Caco-2 (cell line): ENCODE measurements at regions not wholly inside any gene's neighbourhood (a gene's known extent, or its start where the extent isn't known, plus 50 kb on each side); places are given as distances from the start of the nearest gene placed in this dataset.

Experiments
- BruUV-seq: library from RNA; stranded (reverse); fragments of 400-500 nt; replicated peaks from 2 replicates; lab custom pipeline; 2021; lab: Mats Ljungman, UMichigan
- CTCF ChIA-PET: fragments of 300-600 bp; sonication (Branson Sonifier 250); formaldehyde crosslinking; loops from one replicate; lab custom pipeline; 2022; ENCODE audit warnings: antibody characterized with exemption; lab: Charles Lee
- POLR2A ChIA-PET: fragments of 300-600 bp; sonication (Branson Sonifier 250); formaldehyde crosslinking; loops from one replicate; lab custom pipeline; 2022; ENCODE audit warnings: antibody characterized with exemption; lab: Charles Lee
- DNase-seq, 2 experiments: peaks; one replicate each; pipeline versions ENCODE4 v3.0.0 to v3.0.0-alpha.2; 2020 to 2022
- H3K27me3 ChIP-seq: replicated peaks from 2 replicates; pipeline ENCODE4 v1.6.0; 2011; ENCODE audit warnings: low read length; ENCODE audit not compliant: control insufficient read depth, insufficient read depth
- H3K36me3 ChIP-seq: 2 replicates; pipeline ENCODE4 v1.5.1; 2011; ENCODE audit warnings: low read length; ENCODE audit not compliant: control insufficient read depth, insufficient read depth
- H3K4me1 ChIP-seq: fragments of 250-450 bp; sonication (Bioruptor Pico); 2 replicates; pipeline ENCODE4 v1.5.1; 2020; ENCODE audit warnings: mild to moderate bottlenecking
- H3K4me3 ChIP-seq: 2 replicates; pipeline ENCODE4 v1.5.1; 2011; ENCODE audit warnings: low read depth, mild to moderate bottlenecking, control low read depth, low read length
- H3K9me3 ChIP-seq: fragments of 250-450 bp; sonication (Bioruptor Pico); 2 replicates; pipeline ENCODE4 v1.5.1; 2020; ENCODE audit warnings: mild to moderate bottlenecking, moderate library complexity
- H3K27ac Mint-ChIP-seq: one replicate; pipeline ENCODE4 v1.8.0; 2022; ENCODE audit warnings: mixed read lengths; ENCODE audit not compliant: unreplicated experiment
- H3K27me3 Mint-ChIP-seq: one replicate; pipeline ENCODE4 v1.8.0; 2022; ENCODE audit warnings: mixed read lengths; ENCODE audit not compliant: insufficient read depth, unreplicated experiment
- H3K36me3 Mint-ChIP-seq: one replicate; pipeline ENCODE4 v1.8.0; 2022; ENCODE audit warnings: mild to moderate bottlenecking, mixed read lengths; ENCODE audit not compliant: insufficient read depth, unreplicated experiment
- H3K4me1 Mint-ChIP-seq: one replicate; pipeline ENCODE4 v1.8.0; 2022; ENCODE audit warnings: low read depth, mixed read lengths; ENCODE audit not compliant: unreplicated experiment
- H3K4me3 Mint-ChIP-seq: one replicate; pipeline ENCODE4 v1.8.0; 2022; ENCODE audit warnings: mild to moderate bottlenecking, moderate library complexity, mixed read lengths; ENCODE audit not compliant: unreplicated experiment
- H3K9me3 Mint-ChIP-seq: one replicate; pipeline ENCODE4 v1.8.0; 2022; ENCODE audit warnings: mixed read lengths; ENCODE audit not compliant: unreplicated experiment
- intact Hi-C: fragments of 100-400 bp; cut with micrococcal nuclease; formaldehyde crosslinking; loops from one replicate; pipeline ENCODE4 v1.10.0; 2022; ENCODE audit not compliant: unreplicated experiment
- TF ChIP-seq, protein P1 (sequence below), 2 experiments: fragments of 200-600 bp in 1 of 2; IDR thresholded peaks; 1 replicate in 1 of 2; 2 replicates in 1 of 2; pipeline versions ENCODE4 v1.5.1 to v1.8.0; 2011 to 2022; ENCODE audit warnings: antibody characterized with exemption in 1 of 2, control low read depth in 1 of 2, inconsistent platforms in 1 of 2, low read depth in 1 of 2, low read length in 1 of 2, mild to moderate bottlenecking in 1 of 2, moderate library complexity in 1 of 2; ENCODE audit not compliant: insufficient read depth in 1 of 2, severe bottlenecking in 1 of 2, unreplicated experiment in 1 of 2

DNA sequence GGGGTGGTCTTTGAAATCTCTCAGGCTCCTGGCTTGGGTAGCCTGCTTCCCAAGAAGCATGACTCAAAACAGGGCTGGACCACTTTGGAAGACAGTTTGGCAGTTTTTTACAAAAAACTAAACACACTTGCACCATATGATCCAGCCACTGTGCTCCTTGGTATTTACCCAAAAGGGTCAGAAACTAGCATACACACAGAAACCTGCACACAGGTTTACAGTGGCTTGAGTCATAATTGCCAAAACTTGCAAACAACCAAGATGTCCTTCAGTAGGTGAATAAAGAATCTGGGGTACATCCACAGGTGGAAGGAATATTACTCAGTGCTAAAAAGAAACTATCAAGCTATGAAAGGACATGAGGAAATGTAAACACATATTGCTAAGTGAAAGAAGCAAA lies 323.2 kb upstream of the CDH5 start:
- H3K36me3 ChIP-seq = no peaks in the 10 kb centered on the region
- intact Hi-C loops = no loop called here
- Mint-ChIP-seq H3K4me3 (no peak overlapping the region), H3K27ac (no peak overlapping the region), H3K4me1 (no peaks in the 10 kb centered on the region), H3K9me3 (no peaks in the 10 kb centered on the region), H3K27me3 (peaks cover 18% of the 10 kb centered on the region), H3K36me3 (no peaks in the 10 kb centered on the region)
- ChIA-PET POLR2A (no interaction called here), CTCF (no interaction called here)
- H3K4me3 ChIP-seq = no peak overlapping the region
- H3K4me1 ChIP-seq = no peaks in the 10 kb centered on the region
- BruUV-seq = no TSS peak
- H3K9me3 ChIP-seq = no peaks in the 10 kb centered on the region
- no peak for DNase-seq
- TF ChIP-seq, protein P1, sequence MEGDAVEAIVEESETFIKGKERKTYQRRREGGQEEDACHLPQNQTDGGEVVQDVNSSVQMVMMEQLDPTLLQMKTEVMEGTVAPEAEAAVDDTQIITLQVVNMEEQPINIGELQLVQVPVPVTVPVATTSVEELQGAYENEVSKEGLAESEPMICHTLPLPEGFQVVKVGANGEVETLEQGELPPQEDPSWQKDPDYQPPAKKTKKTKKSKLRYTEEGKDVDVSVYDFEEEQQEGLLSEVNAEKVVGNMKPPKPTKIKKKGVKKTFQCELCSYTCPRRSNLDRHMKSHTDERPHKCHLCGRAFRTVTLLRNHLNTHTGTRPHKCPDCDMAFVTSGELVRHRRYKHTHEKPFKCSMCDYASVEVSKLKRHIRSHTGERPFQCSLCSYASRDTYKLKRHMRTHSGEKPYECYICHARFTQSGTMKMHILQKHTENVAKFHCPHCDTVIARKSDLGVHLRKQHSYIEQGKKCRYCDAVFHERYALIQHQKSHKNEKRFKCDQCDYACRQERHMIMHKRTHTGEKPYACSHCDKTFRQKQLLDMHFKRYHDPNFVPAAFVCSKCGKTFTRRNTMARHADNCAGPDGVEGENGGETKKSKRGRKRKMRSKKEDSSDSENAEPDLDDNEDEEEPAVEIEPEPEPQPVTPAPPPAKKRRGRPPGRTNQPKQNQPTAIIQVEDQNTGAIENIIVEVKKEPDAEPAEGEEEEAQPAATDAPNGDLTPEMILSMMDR (IDR thresholded peaks at IDR 0.05; ENCODE audit: insufficient read depth in 1 of 2, low read depth in 1 of 2, low read length in 1 of 2, severe bottlenecking in 1 of 2, unreplicated experiment in 1 of 2) = no peak
- H3K27me3 ChIP-seq = no peaks in the 10 kb centered on the region

DNA sequence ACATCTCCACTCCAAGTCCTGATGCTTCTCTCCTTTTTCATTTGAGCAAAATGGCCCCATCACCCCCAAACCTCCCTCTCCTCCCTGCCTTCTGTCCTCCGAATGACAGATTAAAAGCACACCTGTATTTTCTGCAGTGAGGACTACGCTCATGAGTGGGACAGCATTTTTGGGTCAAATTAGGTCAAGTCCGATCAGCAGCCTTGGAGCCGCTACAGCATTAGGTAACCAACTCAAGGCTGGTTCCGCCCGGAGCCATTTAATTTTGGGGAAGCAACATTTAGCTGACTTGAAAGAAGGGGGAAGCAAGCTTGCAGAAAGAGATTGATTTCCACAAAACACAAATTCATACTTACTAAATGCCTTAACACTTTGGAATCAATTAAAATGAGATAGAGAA lies 324.1 kb upstream of the CDH5 start:
- peaks cover 15% of the 10 kb centered on the region for H3K27me3 Mint-ChIP-seq
- no peak for DNase-seq
- H3K36me3 ChIP-seq = no peaks in the 10 kb centered on the region
- ChIA-PET CTCF (no interaction called here), POLR2A (no interaction called here)
- H3K4me1 Mint-ChIP-seq = no peaks in the 10 kb centered on the region
- intact Hi-C loops = no loop called here
- H3K27ac Mint-ChIP-seq = no peak overlapping the region
- H3K9me3 ChIP-seq = no peaks in the 10 kb centered on the region
- no peak overlapping the region for H3K4me3 ChIP-seq
- no peaks in the 10 kb centered on the region for H3K36me3 Mint-ChIP-seq
- no peaks in the 10 kb centered on the region for H3K9me3 Mint-ChIP-seq
- H3K27me3 ChIP-seq = no peaks in the 10 kb centered on the region
- no peaks in the 10 kb centered on the region for H3K4me1 ChIP-seq
- TF ChIP-seq, protein P1 (IDR thresholded peaks at IDR 0.05; ENCODE audit: insufficient read depth in 1 of 2, low read depth in 1 of 2, low read length in 1 of 2, severe bottlenecking in 1 of 2, unreplicated experiment in 1 of 2) = no peak
- no TSS peak for BruUV-seq
- no peak overlapping the region for H3K4me3 Mint-ChIP-seq

DNA sequence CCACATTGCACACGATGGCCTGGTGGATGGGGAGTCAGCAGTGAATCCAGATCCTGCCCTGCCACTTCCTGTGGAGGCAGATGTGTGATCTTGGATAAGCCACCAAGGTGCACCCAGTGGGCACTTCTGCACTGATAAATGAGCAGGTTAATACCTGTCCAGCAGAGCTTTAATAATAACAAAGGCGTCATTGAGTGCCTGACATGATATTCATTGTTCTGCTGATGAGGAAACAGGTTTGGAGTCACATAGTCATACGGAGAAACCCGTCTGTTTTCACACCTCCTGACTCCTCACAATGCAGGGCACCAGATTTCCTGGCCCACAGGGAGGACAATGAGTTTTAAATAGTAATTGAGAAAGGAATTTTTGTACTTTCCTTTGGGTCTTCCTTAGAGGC lies 324.6 kb upstream of the CDH5 start:
- no peaks in the 10 kb centered on the region for H3K9me3 ChIP-seq
- H3K4me1 ChIP-seq = no peaks in the 10 kb centered on the region
- H3K4me3 ChIP-seq = no peak overlapping the region
- no peak for DNase-seq
- H3K36me3 ChIP-seq = no peaks in the 10 kb centered on the region
- ChIA-PET POLR2A (no interaction called here), CTCF (no interaction called here)
- Mint-ChIP-seq H3K4me3 (no peak overlapping the region), H3K27ac (no peak overlapping the region), H3K4me1 (no peaks in the 10 kb centered on the region), H3K36me3 (no peaks in the 10 kb centered on the region), H3K27me3 (peaks cover 15% of the 10 kb centered on the region), H3K9me3 (no peaks in the 10 kb centered on the region)
- H3K27me3 ChIP-seq = no peaks in the 10 kb centered on the region
- TF ChIP-seq, protein P1 (IDR thresholded peaks at IDR 0.05; ENCODE audit: insufficient read depth in 1 of 2, low read depth in 1 of 2, low read length in 1 of 2, severe bottlenecking in 1 of 2, unreplicated experiment in 1 of 2) = no peak
- intact Hi-C loops = no loop called here
- no TSS peak for BruUV-seq
